ENCODE measurements at regions not wholly inside any gene's neighbourhood (a gene's known extent, or its start where the extent isn't known, plus 50 kb on each side); places are given as distances from the start of the nearest gene placed in this dataset.

- Histone ChIP-seq H3K36me3 (ENCODE audit: insufficient read depth, low read length) (no peaks in the 10 kb centered on the region), H3K9ac (ENCODE audit: low read depth, low read length) (no peak overlapping the region)
These were observed 1268.9 kb upstream of the TMEM132C start for GRCh38 chr12:126998031-126998430.

GRCh38 chr12:126998747-126999285 is 1268.2 kb upstream of the TMEM132C start:
- no peaks in the 10 kb centered on the region for H3K4me1 ChIP-seq (ENCODE audit: insufficient read depth, low read length)
- H3K9me3 ChIP-seq (ENCODE audit: control insufficient read depth, insufficient read depth, low read length): no peaks in the 10 kb centered on the region; the same call in 1 of the 2 replicates
- no peaks in the 10 kb centered on the region for H3K36me3 ChIP-seq (ENCODE audit: insufficient read depth, low read length)
- no peak overlapping the region for H3K9ac ChIP-seq (ENCODE audit: low read depth, low read length)

More at GRCh38 chr12:126998031-126998430, 1268.9 kb upstream of the TMEM132C start:
- no peaks in the 10 kb centered on the region for H3K4me1 ChIP-seq (ENCODE audit: insufficient read depth, low read length)
- H3K9me3 ChIP-seq (ENCODE audit: control insufficient read depth, insufficient read depth, low read length): no peaks in the 10 kb centered on the region; the same call in 1 of the 2 replicates

GRCh38 chr12:126999352-126999751 is 1267.6 kb upstream of the TMEM132C start:
- Histone ChIP-seq H3K9ac (ENCODE audit: low read depth, low read length) (no peak overlapping the region), H3K4me1 (ENCODE audit: insufficient read depth, low read length) (no peaks in the 10 kb centered on the region), H3K36me3 (ENCODE audit: insufficient read depth, low read length) (no peaks in the 10 kb centered on the region), H3K9me3 (ENCODE audit: control insufficient read depth, insufficient read depth, low read length) (no peaks in the 10 kb centered on the region; the same call in 1 of the 2 replicates)

- H3K9me3 ChIP-seq (ENCODE audit: control insufficient read depth, insufficient read depth, low read length): no peaks in the 10 kb centered on the region
- H3K36me3 ChIP-seq (ENCODE audit: insufficient read depth, low read length): no peaks in the 10 kb centered on the region
- H3K9ac ChIP-seq (ENCODE audit: low read depth, low read length): no peak overlapping the region
- no peaks in the 10 kb centered on the region for H3K4me1 ChIP-seq (ENCODE audit: insufficient read depth, low read length)
These were observed 1261.6 kb upstream of the TMEM132C start for GRCh38 chr12:127005406-127005805.

GRCh38 chr12:127006972-127007371 is 1260.0 kb upstream of the TMEM132C start:
- H3K9me3 ChIP-seq (ENCODE audit: control insufficient read depth, insufficient read depth, low read length): no peaks in the 10 kb centered on the region

GRCh38 chr12:127008755-127009403 is 1258.1 kb upstream of the TMEM132C start:
- Histone ChIP-seq H3K9ac (ENCODE audit: low read depth, low read length) (no peak overlapping the region), H3K36me3 (ENCODE audit: insufficient read depth, low read length) (no peaks in the 10 kb centered on the region), H3K4me1 (ENCODE audit: insufficient read depth, low read length) (no peaks in the 10 kb centered on the region), H3K9me3 (ENCODE audit: control insufficient read depth, insufficient read depth, low read length) (no peaks in the 10 kb centered on the region)

More at GRCh38 chr12:127006972-127007371, 1260.0 kb upstream of the TMEM132C start:
- no peaks in the 10 kb centered on the region for H3K36me3 ChIP-seq (ENCODE audit: insufficient read depth, low read length)
- no peaks in the 10 kb centered on the region for H3K4me1 ChIP-seq (ENCODE audit: insufficient read depth, low read length)
- no peak overlapping the region for H3K9ac ChIP-seq (ENCODE audit: low read depth, low read length)

GRCh38 chr12:127012109-127012508 is 1254.9 kb upstream of the TMEM132C start:
- no peaks in the 10 kb centered on the region for H3K9me3 ChIP-seq (ENCODE audit: control insufficient read depth, insufficient read depth, low read length)

GRCh38 chr12:127013197-127013596 is 1253.8 kb upstream of the TMEM132C start:
- Histone ChIP-seq H3K36me3 (ENCODE audit: insufficient read depth, low read length) (no peaks in the 10 kb centered on the region), H3K9me3 (ENCODE audit: control insufficient read depth, insufficient read depth, low read length) (no peaks in the 10 kb centered on the region), H3K9ac (ENCODE audit: low read depth, low read length) (no peak overlapping the region), H3K4me1 (ENCODE audit: insufficient read depth, low read length) (no peaks in the 10 kb centered on the region)

More at GRCh38 chr12:127012109-127012508, 1254.9 kb upstream of the TMEM132C start:
- no peaks in the 10 kb centered on the region for H3K4me1 ChIP-seq (ENCODE audit: insufficient read depth, low read length)
- H3K36me3 ChIP-seq (ENCODE audit: insufficient read depth, low read length): no peaks in the 10 kb centered on the region
- no peak overlapping the region for H3K9ac ChIP-seq (ENCODE audit: low read depth, low read length)

- H3K9ac ChIP-seq (ENCODE audit: low read depth, low read length): no peak overlapping the region
- no peaks in the 10 kb centered on the region for H3K9me3 ChIP-seq (ENCODE audit: control insufficient read depth, insufficient read depth, low read length)
- no peaks in the 10 kb centered on the region for H3K4me1 ChIP-seq (ENCODE audit: insufficient read depth, low read length)
- H3K36me3 ChIP-seq (ENCODE audit: insufficient read depth, low read length): no peaks in the 10 kb centered on the region
These were observed 1252.9 kb upstream of the TMEM132C start for GRCh38 chr12:127014079-127014478.

- no peak overlapping the region for H3K9ac ChIP-seq (ENCODE audit: low read depth, low read length)
- H3K9me3 ChIP-seq (ENCODE audit: control insufficient read depth, insufficient read depth, low read length): no peaks in the 10 kb centered on the region
- no peaks in the 10 kb centered on the region for H3K4me1 ChIP-seq (ENCODE audit: insufficient read depth, low read length)
- no peaks in the 10 kb centered on the region for H3K36me3 ChIP-seq (ENCODE audit: insufficient read depth, low read length)
These were observed 1242.2 kb upstream of the TMEM132C start for GRCh38 chr12:127024791-127025190.

GRCh38 chr12:127025545-127025944 is 1241.4 kb upstream of the TMEM132C start:
- Histone ChIP-seq H3K4me1 (ENCODE audit: insufficient read depth, low read length) (no peaks in the 10 kb centered on the region), H3K9me3 (ENCODE audit: control insufficient read depth, insufficient read depth, low read length) (no peaks in the 10 kb centered on the region), H3K9ac (ENCODE audit: low read depth, low read length) (no peak overlapping the region), H3K36me3 (ENCODE audit: insufficient read depth, low read length) (no peaks in the 10 kb centered on the region)

- H3K9me3 ChIP-seq (ENCODE audit: control insufficient read depth, insufficient read depth, low read length): no peaks in the 10 kb centered on the region
- no peak overlapping the region for H3K9ac ChIP-seq (ENCODE audit: low read depth, low read length)
- H3K4me1 ChIP-seq (ENCODE audit: insufficient read depth, low read length): no peaks in the 10 kb centered on the region
- H3K36me3 ChIP-seq (ENCODE audit: insufficient read depth, low read length): no peaks in the 10 kb centered on the region
These were observed 1231.7 kb upstream of the TMEM132C start for GRCh38 chr12:127035011-127035879.

GRCh38 chr12:127038152-127038551 is 1228.8 kb upstream of the TMEM132C start:
- no peak overlapping the region for H3K9ac ChIP-seq (ENCODE audit: low read depth, low read length)
- H3K36me3 ChIP-seq (ENCODE audit: insufficient read depth, low read length): no peaks in the 10 kb centered on the region
- no peaks in the 10 kb centered on the region for H3K4me1 ChIP-seq (ENCODE audit: insufficient read depth, low read length)
- H3K9me3 ChIP-seq (ENCODE audit: control insufficient read depth, insufficient read depth, low read length): no peaks in the 10 kb centered on the region

- H3K9me3 ChIP-seq (ENCODE audit: control insufficient read depth, insufficient read depth, low read length): no peaks in the 10 kb centered on the region
- H3K9ac ChIP-seq (ENCODE audit: low read depth, low read length): no peak overlapping the region
- no peaks in the 10 kb centered on the region for H3K4me1 ChIP-seq (ENCODE audit: insufficient read depth, low read length)
- H3K36me3 ChIP-seq (ENCODE audit: insufficient read depth, low read length): no peaks in the 10 kb centered on the region
These were observed 1228.2 kb upstream of the TMEM132C start for GRCh38 chr12:127038761-127039160.

Data from ES-I3 (cell line).